Stimulated activated CD8-positive, alpha-beta memory T cell treated with anti-CD3 and anti-CD28 coated beads, Interleukin-12 subunit alpha, Interleukin-12 subunit beta, amount 100 ng/mL, for 4 hours (primary cell): ENCODE measurements at regions not wholly inside any gene's neighbourhood (a gene's known extent, or its start where the extent isn't known, plus 50 kb on each side); places are given as distances from the start of the nearest gene placed in this dataset.
"Not testable (repeated sequence)": the region's sequence is repeated elsewhere in the genome, so short reads cannot be mapped to it uniquely, and the experiment has no call there.

Experiments
- DNase-seq: peaks from one replicate; pipeline ENCODE4 v3.0.0-alpha.2; 2020; ENCODE audit warnings: low read depth

GRCh38 chr1:120277428-120278258 lies 101.3 kb upstream of the SEC22B start:
- not testable (repeated sequence) for DNase-seq

DNA sequence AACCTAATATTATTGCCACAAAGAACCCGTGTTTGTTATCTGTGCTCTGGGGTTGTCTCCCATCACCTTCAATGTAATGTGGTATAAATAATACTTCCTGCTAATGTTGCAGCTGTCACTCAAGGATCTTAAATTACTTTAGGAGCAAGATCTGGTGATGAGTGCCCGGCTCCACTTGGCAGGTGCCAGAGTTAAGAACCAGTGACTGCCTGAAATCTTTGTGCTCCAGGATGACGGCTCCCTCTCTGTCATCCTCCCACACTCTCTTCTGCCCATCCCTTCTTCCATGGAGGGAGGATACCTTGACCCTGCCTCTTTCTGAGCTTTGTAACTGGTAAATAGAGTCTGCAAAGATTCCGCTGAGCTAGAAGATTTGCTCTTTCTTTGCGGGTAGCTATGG lies 100.4 kb upstream of the SEC22B start:
- DNase-seq, result not testable (repeated sequence)

DNA sequence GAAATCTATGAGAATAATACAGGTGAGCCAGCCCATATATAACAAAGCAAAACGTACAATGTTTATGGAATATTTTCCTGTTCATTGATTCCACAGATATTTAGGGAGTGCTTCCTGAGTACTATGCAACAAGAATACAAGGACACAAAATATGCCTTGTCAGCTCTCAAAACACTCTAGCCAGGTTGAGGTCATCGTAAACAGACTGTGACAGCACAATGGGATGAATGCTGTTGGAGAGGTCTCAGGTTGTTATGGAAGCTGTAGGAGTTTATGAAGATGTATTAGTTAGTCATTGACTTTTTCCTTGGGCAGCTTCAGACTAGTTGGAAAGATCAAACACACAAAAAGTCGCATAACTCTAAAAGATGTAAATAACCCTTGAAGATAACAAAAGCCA lies 98.1 kb upstream of the SEC22B start:
- not testable (repeated sequence) for DNase-seq

DNA sequence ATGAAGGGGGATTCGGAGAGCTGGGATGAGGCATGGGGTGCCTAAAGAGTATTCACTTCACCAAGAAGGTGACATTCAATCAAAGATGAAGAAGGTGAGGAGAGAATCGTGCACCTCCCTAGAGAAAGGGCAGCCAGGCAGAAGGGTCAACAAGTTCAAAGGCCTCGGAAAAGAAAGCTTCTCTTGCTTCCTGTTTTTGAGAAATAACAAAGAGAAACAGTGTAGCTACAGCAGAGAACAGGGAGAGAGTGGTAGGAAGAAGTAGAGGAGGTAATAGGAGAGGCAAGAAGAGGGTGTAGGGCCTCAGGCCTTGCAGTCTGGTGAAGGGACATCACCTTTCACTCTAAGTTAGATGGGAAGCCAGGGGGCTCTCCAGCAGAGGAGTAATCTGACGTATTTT lies 97.0 kb upstream of the SEC22B start:
- DNase-seq, result not testable (repeated sequence)

DNA sequence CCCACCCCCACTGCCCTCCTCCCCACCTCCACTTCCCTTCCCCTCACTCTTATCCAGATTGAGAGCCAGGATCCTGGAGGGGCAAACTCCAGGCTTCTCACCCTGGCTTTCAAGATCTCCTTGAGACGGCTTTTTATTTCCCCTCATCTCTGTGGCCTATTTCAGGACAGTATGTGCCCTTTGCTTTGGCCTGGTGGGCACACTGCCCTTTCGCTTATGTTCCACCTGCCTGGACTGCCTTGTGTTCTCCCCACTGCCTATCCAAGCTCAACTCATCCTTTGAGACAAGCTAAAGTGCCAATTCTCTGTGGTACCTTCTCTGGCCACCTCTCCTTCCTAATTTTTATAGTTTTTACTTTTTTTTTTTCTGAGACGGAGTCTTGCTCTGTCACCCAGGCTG lies 95.9 kb upstream of the SEC22B start:
- not testable (repeated sequence) for DNase-seq

DNA sequence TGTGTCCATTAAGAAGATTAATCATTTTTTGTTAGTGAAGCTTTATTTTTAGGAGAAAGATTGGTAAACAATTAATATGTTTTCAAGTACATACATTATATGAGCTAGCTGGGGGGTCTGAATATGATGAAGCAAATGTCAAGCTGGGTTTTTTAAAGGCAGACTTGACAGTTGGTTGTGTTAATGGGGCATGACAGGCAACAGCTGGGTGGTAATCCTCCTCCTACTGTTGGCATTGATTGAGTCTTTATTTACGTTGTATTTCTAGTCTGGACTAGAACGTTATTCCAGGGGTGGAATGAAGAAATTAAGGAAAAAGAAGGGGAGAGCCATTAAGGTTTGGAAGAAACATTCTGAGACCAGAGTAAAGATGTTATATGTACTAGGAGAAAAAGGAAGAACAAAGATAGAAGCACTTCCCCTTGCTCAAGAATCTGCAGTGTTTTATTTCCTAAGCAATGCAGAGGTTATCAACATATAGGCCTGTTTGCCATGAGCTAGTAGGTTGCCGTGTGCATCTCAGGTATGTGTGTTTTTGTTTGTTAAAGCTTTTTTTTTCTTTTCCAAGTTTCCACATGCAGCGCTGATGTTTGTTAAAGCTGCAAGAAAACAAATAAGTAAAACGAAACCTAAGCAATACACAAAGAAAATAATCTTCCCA lies 95.4 kb upstream of the SEC22B start:
- not testable (repeated sequence) for DNase-seq

GRCh38 chr1:120267894-120268551 lies 91.7 kb upstream of the SEC22B start:
- DNase-seq, result not testable (repeated sequence)

DNA sequence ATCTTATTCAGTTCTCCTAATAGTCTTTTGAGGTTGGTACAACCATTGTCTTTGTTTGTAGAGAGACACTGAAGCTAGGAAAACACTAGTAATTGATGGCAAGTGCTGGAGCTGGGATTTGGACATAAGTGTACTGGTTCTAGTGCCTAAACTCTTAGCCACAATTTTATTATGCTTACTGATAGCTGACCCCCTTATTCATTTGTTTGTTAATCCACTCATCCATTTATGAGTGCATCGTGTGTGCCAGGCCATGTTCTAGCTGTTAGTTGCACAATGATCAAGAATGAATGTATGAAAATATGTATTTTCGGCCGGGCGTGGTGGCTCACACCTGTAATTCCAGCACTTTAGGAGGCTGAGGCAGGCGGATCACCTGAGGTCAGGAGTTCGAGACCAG lies 88.2 kb upstream of the SEC22B start:
- DNase-seq, result not testable (repeated sequence)

- DNase-seq, result not testable (repeated sequence)
These were observed 86.8 kb upstream of the SEC22B start for GRCh38 chr1:120262791-120263751.

GRCh38 chr1:120257778-120258105 lies 81.4 kb upstream of the SEC22B start:
- not testable (repeated sequence) for DNase-seq

- DNase-seq, result not testable (repeated sequence)
These were observed 80.9 kb upstream of the SEC22B start for GRCh38 chr1:120257064-120257777.

DNA sequence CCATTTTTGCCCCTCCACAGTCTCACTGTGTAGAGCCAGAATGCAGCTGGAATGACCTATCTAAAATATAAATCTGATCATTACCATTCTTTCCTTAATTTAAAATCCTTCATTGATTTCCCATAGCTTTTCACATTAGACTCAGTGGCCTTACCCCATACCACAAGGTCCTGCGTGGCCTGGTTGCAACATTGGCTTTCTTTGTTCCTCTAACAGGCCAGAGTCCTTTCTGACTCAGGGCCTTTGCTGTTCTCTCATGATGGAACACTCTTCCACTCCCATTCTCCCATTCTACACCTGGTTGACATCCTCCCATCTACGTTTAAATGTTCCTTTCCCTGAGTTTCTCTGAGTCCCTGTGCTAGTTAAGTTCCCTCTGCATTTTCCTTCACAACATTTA lies 74.4 kb upstream of the SEC22B start:
- DNase-seq, result not testable (repeated sequence)

DNA sequence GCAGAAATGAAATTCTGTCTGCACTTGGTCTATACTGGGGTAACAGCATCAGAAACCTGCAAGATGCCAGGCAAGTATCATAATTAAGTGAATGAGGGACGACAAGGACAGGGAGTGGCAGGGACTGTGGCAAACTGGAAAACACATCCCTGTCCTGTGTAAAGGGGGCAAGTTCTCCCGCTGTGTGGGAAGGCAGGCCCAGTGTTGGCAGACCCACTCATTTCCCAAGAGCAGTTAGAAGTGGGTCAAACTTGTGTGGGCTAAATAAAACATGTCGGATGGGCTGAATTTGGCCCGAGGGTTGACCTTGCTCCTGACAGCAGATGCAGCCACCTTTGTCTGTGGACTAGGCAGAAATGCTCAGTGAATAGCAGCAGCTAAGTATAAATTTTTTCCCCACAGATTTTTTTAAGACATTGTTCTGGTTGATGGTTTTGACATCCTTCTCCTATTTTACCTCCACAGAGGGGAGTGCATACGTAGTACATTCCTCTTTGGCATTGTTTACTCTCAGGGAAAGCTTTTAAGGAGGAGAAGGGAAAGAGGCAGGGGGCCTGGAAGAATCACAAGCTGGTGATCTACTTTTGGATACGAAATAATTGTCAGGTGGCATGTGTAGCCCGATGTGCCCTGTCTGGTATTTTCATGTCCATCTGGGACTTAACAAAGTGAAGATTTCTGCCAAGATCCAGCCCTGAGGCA lies 72.6 kb upstream of the SEC22B start:
- not testable (repeated sequence) for DNase-seq

DNA sequence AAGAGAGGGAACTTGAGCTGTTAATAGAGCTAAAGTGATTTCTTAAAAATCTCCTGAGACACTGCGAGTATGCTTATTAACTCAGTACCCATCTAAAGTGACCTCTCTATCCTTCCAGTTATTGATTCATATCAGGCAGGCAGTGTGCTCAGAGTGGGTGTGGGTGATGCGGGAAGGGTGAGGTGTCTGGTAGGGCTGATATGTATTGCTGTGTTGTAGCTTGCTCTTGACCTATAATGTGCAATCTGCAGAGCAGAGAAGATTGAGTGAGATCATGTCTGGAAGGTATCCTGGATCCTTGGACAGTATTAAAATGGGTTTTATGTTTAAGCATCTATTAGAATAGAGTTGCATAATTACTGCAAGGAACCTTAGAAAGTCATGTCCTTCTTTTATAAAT lies 71.9 kb upstream of the SEC22B start:
- not testable (repeated sequence) for DNase-seq

GRCh38 chr1:120243867-120244266 lies 67.5 kb upstream of the SEC22B start:
- not testable (repeated sequence) for DNase-seq

GRCh38 chr1:120242582-120242981 lies 66.3 kb upstream of the SEC22B start:
- DNase-seq, result not testable (repeated sequence)

- not testable (repeated sequence) for DNase-seq
These were observed 65.5 kb upstream of the SEC22B start for GRCh38 chr1:120241868-120242267.

- not testable (repeated sequence) for DNase-seq
These were observed 63.9 kb upstream of the SEC22B start for GRCh38 chr1:120240181-120240580.

- DNase-seq, result not testable (repeated sequence)
These were observed 63.0 kb upstream of the SEC22B start for GRCh38 chr1:120239351-120239750.

- DNase-seq, result not testable (repeated sequence)
These were observed 62.5 kb upstream of the SEC22B start for GRCh38 chr1:120238867-120239266.
